HT1080 (cell line): ENCODE measurements at regions not wholly inside any gene's neighbourhood (a gene's known extent, or its start where the extent isn't known, plus 50 kb on each side); places are given as distances from the start of the nearest gene placed in this dataset.
A peak's percentile ranks its signal among the peaks of the same experiment; 100 is the strongest.
"Not testable (repeated sequence)": the region's sequence is repeated elsewhere in the genome, so short reads cannot be mapped to it uniquely, and the experiment has no call there.

ENCODE experiments used
- DNase-seq: peaks from one replicate; pipeline ENCODE4 v3.0.0-alpha.2; 2015; ENCODE audit warnings: low read depth

DNA sequence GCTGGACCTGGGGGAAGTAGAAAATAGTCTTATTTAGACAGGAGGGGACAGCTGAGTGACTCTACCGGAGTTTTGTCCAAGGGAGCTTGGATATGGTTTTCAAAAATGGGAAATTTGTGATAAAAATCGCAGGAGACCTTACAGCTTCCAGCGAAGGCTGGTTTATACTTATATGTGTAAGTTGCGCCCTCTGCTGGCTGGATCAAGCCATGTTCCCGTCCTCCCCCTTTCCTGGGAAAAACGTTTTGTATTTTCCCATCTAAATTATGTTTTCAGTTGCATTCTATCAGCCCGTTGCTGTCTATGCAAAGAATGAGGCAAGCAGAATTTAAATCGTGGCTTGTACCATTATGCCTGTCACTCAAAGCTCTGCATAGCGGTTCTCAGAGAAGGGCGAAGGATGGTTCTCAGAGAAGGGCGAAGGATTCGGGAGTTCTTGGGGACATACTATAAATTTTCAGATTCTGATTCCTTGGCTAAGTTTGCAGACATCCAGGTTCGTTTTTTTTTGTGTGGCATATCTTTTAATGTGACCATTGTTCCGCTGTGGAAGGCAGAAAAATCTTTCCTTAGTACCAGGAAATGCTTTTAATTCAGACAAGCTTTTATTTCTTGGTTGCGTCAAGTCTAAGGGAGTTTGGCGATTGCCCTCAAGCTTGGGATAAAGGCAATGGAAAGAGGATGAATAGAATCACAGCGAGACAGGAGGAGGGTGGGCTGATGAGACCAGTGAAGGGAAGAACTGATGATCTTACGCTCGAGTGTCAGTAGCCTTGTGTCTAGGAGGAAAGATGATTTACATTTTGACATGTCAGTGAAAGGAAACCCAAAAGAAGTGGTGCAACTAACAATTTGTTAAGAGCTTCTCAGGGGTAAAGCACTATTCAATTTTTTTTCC is 128.5 kb upstream of the ARX start:
- peak; percentile 6 for DNase-seq

DNA sequence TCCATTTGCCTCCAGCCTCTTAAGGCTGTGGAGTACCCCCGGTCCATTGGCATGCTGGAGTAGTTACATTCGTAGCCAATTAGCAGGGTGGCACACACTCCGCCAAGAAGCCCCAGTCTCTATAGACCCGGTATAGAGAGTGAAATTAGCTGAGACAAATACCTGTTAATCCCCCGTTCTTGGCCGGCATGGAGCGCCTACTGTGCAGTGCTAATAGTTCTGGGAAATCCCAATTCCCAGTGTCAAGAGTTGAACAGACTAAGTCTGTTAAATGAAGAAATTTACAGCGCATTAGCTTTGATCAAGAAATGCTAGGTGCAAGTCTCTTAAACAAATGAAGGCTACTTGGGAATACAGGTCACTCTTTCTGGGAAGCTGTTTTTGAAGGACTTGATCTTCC is 127.8 kb upstream of the ARX start:
- DNase-seq, result no peak

- no peak for DNase-seq
Measured at GRCh38 chrX:25141684-25142083, 125.9 kb upstream of the ARX start.

DNA sequence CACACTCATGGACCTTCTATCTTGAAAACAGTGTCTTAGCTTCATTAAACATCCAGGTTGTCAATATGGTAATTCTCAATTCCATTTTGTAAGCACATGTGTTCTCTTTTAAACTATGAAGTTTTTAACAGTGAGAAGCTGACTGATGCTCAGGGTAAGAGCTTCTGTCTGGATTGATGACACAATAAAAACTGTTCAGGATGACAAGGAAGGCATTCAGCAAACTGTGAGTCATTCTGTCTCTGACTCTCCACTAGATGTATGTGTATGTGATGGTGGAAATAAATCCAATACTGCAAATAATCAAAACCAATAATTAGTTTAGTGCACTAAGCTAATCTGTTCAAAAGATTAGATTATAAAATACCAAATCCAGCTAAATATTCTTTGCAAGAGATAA is 115.3 kb upstream of the ARX start:
- peak; percentile 43 for DNase-seq

DNA sequence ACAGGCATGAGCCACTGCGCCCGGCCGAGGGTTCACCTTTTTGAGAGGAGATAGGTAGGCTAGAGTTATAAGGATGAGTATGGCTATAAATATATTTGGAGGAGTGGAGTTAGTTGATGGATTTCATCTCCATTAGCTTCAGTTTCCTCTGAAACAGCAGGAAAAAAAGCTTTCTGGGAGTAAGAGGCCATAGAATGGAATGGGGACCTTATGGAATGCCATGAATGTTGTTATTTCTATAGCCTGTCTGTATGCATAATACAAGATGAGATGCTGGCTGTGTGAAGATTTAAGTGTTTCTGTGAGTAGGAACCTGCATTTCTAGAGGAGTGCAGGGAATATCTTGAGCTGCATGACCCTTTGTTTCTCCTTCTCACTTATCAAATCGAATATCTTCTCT is 114.9 kb upstream of the ARX start:
- no peak for DNase-seq

- no peak for DNase-seq
Measured at GRCh38 chrX:25125483-25125882, 109.7 kb upstream of the ARX start.

- DNase-seq, result no peak
Measured at GRCh38 chrX:25124391-25124790, 108.6 kb upstream of the ARX start.

DNA sequence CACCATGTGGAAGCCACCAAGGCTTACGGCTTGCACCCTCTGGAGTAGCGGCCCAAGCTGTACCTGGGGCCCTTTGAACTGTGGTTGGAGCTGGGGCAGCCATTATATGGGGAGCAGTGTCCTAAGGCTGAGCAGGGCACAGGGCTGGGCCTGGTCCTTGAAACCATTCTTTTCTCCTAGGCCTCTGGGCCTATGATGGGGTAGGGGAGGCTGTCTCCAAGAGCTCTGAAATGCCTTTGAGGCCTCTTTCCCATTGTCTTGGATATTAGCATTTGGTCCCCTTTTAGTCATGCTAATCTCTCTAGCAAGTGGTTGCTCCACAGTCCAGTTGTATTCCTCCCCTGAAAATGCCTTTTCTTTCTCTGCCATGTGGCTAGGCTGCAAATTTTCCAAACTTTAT is 96.4 kb upstream of the ARX start:
- no peak for DNase-seq

DNA sequence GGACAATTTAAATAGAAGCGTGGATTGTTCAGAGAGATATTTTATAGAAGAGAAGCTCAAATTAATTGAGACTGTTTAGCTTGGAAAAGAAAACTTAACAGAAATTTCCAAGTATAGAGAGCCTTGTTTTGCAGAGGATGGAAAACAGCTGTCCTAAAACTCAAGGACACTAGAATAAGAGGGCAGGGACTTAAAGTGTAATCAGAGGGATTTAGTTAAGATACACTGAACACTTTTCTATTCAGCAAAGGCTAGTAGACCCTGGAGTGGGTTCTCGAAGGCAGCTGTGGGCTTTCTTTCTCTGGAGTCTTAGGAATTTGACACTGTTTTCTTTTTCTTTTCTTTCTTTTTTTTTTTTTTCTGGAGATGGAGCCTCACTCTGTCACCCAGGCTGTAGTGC is 92.7 kb upstream of the ARX start:
- DNase-seq, result no peak

GRCh38 chrX:25105221-25105620 is 89.5 kb upstream of the ARX start:
- DNase-seq, result no peak

DNA sequence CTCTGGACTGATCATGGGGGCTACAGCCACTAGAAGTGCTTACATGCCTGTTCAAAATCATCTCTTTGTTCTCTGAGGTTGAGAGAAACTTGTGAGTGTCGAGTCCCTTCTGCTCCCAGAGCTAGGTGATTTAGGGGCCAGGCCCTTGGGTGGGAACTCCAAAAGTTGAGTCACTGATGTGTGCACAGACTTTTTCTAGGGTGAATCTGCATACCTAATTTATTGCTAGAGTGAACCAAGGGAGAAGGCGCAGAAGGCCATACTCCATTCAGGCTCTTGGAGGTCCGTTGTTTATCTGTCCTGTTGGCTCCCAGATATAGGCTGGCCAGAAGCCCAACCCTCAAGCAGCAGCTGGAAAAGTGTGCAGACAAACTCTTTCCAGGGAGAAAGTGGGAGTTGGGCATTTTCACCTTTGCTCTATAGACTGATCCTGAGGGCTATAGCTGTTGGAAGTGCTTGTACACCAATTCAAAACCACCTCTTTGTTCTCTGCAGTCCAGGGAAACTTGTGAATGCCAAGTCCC is 80.8 kb upstream of the ARX start:
- no peak for DNase-seq

GRCh38 chrX:25091152-25091551 is 75.4 kb upstream of the ARX start:
- DNase-seq, result not testable (repeated sequence)

GRCh38 chrX:25084446-25084845 is 68.7 kb upstream of the ARX start:
- no peak for DNase-seq

DNA sequence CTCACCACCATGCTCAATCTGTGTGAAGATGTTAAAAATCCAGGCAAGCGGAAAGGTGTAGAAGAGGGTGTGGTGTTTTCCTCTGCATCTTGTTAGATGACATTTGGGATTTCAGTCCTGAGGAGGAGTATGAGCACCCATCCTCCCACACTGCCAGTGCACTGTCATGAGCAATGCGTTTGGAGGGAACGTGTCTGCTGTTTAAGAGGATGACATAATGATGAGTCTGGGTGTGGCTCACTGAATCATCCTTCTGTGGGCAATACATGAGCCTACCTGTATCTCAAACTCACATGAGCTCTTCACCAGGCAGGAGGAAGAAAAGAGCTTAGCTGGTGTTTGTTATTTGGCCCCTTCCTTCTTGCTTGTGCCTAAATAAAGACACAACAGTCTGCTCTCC is 67.9 kb upstream of the ARX start:
- peak; percentile 66 for DNase-seq

GRCh38 chrX:25079020-25079419 is 63.3 kb upstream of the ARX start:
- no peak for DNase-seq

DNA sequence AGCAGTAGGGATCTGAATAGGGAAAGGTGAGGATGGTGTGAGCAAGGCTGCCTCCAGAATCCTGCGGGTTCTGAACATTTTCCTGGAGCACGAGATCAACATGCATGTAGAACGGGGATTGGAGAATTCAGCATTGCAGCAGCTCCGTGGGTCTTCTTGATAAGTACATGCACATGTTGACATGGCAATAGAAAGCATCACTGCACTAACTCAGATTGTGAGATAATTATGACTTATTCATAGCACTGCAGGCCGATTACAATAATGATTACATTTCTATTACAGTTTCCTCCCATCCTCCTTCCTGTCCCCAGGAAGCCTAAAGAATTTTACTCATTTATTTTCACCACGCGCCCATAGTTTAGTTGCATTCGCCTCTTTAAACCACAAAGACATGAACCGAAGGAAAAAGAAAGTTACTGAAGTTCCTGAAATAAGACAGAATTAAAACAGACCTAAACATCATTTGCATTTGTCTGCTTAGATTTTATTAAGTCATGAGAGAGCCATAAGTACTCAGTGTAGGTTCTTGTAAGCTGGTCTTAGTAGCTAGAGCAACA is 61.3 kb upstream of the ARX start:
- no peak for DNase-seq

DNA sequence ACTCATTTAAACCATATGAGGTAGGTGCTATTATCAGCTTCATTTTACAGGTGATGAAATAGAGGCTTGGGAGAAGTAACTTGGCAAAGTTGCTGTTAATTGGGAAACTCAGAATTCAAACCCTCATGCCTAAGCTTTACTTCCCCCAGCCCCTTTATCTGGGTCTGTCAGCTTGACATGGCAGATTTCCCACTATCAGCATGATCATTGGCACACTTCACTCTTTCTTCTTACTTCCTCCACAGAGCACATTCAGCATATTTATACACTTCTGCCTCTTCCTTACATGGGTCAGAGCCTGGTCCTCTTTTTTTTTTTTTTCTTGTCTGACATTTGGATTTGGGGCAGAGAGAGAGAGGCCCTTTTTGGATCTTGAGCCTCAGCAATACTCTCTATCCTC is 56.5 kb upstream of the ARX start:
- no peak for DNase-seq

GRCh38 chrX:25070038-25070437 is 54.3 kb upstream of the ARX start:
- no peak for DNase-seq

DNA sequence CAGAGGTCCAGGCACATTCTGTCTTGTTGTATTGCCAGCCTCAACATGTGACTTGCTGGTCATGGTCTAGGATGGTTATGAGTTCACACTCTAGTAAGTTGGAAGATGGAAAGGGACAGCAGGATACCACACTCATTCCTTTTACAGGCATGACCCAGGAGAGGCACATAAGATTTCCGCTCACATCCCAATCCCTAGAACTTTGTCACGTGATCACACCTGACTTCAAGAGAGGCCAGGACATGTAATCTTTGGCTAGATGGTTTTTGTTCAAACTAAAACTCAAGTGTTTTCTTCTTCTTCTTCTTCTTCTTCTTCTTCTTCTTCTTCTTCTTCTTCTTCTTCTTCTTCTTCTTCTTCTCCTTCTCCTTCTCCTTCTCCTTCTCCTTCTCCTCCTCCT is 53.4 kb upstream of the ARX start:
- no peak for DNase-seq

GRCh38 chrX:25068340-25068739 is 52.6 kb upstream of the ARX start:
- no peak for DNase-seq

- no peak for DNase-seq
Measured at GRCh38 chrX:25067271-25068172, 51.8 kb upstream of the ARX start.

DNA sequence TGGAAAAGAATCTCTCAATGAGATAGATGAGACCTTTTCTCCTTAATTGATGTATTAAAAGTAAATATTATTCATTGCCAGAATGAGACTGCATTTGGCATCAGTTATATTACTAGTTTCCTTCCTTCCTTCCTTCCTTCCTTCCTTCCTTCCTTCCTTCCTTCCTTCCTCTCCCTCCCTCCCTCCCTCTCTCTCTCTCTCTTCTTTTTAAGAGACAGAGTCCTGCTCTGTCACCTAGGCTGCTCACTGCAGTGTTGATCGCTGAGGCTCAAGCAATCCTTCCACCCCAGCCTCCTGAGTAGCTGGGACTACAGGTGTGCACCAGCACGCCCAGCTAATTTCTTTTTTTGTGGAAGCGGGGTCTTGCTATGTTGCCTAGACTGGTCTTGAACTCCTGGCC is 50.4 kb upstream of the ARX start:
- no peak for DNase-seq
